NCI-H1417 treated with DMSO at 0.1 percent for 48 hours (cell line): ENCODE measurements at regions not wholly inside any gene's neighbourhood (a gene's known extent, or its start where the extent isn't known, plus 50 kb on each side); places are given as distances from the start of the nearest gene placed in this dataset.

Source experiments
- DNase-seq: peaks from one replicate; lab custom pipeline; 2025; lab: John Stamatoyannopoulos, UW

DNA sequence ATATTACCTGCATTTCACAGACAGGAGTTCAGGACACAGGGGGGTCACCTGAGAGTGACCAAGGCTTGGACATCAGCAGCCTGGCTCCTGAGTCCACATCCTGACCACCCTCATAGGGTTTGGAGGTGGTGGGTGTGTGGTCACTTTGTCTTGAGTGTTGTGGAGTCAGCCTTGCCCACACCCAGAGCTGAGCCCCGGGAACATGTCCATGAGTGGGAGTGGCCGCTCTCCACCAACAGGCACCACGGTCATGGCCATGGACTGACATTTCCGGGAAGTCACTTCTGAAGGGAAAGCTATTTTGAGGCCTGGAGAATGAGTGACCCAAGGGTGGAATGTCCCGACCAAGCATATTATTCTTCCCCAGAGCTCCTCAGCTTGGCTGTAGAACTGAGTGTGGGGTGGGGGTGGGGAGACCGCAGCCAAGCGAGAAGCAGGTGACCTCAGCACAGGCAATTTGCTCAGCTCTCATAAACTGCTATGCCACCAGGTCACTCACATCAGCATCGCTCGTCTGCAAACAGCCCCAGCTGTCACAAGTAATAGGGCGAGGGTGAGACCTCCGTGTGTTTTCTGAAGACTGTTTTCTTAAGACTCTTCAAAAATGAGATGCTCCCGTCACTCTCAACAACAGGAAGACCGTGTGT, 348.6 kb upstream of the CDH4 start:
- DNase-seq: no peak

DNA sequence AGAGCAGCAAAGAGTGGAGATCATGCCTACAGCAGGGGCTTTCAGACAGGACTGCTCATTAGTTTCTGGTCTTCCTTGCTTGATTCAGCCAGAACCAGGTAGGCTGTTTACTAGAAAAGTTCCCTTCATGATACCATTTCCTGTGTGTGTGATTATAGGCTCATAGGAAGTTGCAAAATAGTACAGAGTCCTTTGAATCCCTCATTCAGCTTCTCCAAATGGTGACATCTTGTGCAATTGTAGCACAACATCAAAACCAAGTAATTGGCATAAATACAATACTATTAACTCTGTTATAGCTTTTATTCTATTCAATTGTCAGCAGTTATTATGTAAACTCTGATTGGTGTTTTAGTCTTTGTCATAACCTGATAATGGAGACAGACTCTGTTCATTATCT, 347.3 kb upstream of the CDH4 start:
- no peak for DNase-seq

DNA sequence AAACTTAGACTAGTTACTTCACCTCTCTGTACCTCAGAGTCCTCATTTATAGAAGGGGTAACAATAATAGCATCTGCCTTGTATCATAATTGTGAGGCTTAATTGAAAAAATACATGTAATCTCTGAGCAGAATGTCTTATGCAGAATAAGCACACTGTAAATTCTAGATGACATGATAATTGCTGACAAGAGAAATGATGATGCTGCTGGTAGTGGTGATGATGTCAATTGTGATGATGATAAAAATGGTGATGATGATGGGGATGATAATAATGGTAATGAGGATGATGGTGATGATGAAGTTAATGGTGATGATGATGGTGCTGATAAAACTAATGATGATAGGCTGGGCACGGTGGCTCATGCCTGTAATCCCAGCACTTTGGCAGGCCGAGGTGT, 346.1 kb upstream of the CDH4 start:
- DNase-seq: no peak

DNA sequence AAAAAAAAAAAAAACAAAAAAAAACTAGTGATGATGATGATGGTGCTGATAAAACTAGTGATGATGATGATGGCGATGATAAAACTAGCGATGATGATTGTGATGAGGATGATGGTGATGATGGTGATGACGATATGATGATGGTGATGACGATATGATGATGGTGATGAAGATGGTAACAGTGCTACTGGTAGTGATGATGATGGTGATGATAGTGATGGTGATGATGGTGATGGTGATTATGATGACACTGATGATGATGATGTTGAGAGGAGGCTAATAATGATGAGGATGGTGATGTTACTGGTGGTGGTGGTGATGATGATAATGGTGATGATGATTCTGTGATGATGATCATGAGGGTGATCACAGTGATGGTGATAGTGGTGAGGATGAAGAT, 345.5 kb upstream of the CDH4 start:
- DNase-seq: no peak

DNA sequence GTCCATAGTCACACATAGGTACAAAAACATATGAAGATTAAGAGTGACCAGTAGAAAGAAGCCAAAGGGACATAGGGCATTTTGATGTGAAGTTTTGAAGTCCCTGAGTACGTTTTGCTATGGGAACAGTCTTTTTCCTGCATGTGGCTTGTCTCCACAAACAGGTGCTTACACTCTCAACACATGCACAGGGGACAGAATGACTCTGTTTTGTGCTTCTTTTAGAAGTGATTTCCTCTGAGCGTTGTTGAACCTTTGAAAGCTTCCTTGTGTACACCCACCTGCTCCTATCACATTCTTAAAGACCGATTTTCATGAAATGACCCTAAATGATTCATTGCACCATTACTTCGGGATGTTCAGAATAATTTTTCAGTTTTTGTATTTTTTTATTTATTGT, 338.8 kb upstream of the CDH4 start:
- no peak for DNase-seq

DNA sequence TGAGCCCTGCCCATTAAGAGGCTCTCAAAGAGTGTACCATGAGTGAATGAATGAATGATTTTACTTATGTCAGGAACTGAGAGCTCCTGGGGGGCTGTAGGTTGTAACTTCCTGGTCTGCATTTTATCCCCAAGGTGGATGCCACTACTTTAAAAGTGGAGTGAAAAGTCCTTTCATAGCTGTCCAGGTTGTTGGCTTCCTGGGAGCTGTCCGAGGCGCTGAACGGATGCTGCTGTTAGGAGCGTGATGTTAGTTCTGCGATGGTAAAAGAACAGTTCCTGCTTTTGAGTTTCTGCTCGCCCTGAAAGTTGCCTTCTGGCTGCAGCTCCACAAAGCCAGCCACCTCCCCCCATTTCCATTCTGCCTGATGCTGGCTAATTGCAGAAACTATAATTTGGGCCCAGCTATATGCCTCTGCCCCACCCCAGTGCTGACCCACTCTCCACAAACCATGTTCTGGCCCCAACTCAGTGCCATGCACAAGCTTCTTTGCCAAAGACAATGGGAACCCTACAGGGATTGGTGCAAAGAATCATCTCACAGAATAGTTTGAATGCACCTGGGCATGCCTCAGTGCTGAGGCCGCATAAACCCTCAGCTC, 330.9 kb upstream of the CDH4 start:
- DNase-seq: no peak

DNA sequence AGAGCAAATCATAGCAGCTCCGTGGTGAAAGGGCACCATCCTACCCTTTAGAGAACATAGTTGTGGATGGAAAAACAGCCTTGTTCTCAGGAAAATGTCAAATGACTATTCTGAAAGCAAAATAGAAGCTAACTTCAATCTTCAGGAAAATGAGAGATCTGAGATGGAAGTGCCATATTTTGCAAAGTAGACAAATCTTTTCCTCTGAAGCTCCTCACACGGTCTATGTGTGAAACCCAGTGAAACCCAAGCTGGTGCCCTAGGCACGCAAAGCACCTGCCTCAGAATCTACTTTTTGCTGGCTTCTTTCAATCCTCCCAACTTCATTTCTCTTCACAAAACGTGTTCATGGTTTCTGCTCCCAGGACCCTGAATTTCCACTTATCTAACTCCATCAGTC, 325.2 kb upstream of the CDH4 start:
- no peak for DNase-seq

DNA sequence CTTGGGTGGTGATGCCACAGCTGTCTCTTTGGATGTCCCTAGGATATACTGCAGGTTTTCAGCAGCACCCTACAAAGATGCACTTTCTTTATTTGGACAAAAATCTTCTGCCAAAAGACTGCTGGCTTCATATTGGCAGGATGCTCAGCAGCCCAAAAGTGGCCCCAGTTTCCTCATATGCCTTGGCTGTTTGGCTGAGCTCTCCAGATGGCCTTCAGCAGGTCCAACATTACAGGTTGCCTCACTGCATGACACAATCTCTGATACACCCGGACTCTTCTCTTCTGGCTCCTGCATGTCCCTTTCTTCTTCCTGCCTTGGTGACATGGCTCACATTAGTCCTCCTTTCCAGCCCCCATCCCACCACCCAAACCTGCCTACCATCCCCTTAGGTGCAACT, 323.7 kb upstream of the CDH4 start:
- no peak for DNase-seq

DNA sequence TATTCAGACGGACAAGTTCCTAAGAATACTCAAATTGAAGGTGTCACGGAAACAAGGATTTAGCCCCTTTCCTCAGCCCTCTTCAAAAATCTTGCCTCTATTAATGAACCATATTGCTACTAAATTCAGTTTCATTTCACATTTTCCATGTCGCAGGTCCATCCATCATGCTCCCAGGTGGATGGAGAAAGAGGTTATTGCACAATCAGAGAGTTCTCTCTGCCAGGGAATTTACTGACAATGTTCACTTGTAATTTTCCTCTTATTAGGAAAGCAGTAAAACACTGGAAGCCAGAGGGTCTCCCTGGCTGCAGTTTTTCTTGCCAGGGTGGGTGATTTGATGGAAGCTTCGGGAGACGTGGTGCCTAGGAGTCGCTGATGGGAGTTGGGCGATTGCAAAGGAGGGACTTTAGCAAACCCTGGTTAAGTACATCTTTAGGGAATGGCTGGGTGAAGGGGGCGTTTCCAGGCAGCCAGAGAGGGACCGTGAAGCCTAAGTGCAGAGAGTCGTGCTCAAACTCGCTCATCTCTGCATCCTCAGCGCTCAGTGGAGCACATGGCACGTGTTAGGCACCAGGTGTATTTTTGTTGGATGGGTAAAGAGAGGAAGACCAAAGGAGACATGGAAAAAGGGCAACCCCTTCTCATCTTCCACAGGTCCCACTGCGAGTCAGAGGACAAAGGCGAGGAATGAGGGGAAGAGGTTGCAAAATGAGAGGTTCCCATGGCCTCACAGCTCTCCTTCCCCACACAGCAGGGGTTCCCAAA, 321.9 kb upstream of the CDH4 start:
- DNase-seq: no peak

DNA sequence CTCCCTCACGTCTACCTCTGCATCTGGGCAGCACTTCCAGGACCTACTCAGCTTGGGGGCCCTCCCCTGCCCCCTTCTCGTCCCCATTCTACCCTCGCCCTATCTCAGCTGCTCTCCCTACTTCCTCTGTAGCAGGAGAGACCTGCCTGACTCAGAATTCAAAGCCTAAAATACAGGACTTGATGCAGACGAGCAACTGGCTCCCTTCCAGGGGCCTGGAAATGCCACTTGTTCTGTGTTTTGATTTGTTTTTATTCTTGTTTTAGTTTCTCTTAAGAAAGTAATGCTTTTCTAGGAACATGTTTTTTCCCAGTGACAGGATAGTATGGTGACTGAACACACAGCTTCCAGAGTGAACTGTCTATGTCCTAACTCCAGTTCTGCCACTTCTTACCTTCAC, 320.4 kb upstream of the CDH4 start:
- DNase-seq: no peak

DNA sequence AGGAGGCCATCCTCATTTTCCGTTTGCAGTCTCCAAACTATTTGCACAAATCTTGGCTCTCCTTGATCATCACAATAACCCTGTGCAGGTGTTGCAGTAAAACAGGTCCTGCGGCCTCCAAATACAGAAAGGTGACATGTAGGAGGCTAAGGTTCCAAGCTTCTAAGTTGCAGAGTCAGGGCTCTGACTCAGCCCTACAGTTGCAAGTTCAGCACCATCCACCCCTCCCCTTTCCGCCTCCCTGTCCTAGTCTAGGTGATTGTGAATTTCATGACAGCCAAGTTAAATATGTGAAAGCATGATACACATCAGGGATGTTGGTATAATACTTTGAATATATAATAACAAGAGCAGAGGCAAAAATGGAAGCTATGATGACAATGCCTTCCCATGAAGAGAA, 317.3 kb upstream of the CDH4 start:
- DNase-seq: no peak

DNA sequence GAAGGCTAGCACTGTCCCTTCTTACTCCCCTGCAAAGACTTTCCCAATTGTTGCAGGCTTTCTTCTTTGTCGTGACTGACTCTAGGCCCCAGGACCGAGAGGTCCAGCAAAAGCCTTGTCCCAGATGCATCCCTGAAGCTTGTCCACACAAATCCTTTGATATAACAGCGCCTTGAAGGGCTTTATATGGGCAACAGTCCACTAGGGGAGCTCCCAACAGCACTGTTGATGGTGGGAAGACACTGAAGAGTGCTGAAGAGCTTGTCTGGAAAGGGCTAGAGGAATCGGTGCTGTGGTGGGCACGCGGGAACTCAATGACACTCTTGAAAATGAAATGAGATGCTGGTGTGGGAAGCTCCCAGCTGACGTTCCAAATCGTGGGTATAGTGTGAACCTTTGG, 316.1 kb upstream of the CDH4 start:
- no peak for DNase-seq

DNA sequence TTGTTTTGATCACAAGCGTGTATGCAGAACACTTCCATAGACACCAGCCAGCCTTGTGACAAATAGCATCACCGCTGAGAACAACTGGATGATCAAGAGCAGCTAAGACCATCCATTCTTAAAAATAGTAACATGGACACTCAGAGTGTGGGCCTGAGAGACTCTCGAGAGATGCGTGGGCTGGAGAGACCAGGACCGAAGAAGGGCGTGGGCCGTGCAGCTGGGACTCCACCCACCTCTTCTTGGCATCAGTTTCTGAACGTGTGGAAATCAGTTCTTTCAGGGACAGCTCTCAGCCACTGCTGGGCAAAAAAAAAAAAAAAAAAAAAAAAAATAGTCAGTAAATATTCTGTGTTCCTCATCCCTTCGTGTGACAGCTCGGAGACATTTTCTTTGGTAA, 314.5 kb upstream of the CDH4 start:
- no peak for DNase-seq

DNA sequence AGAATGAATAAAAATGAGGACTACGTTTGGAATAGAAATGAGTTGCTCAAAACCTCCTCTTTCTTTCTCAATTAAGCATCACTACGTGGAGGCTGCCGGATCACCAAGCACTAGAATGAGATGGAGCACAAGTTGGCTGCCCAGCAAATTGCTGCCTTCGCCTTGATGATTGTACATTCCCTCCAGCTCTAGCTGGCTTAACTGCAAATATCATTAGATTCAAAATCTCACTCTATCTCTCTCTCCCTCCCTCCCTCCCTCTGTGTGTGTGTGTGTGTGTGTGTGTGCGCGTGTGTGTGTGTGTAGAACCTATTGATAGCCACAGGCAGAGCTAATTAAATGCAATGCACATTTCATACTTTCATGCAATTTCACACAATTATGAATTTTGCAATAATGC, 310.7 kb upstream of the CDH4 start:
- no peak for DNase-seq

DNA sequence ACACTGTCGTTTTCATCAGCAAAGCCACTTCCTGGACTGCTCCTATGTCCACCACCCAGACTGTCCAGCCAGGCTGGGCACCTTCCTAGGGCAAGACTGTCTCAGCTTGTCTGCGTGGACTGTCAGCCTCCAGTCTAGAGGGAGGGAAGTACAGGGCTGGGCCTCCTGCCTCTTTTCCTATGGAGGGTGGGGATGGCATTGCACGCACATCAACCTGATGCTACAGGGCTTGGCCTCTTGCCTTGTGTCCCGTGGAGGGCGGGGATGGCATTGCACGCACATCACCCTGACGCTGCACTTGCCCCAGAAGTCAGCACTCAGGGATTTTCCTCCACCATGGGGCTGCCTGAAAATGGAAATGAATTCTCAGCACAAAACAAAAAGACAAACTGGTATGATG, 304.2 kb upstream of the CDH4 start:
- DNase-seq: no peak

DNA sequence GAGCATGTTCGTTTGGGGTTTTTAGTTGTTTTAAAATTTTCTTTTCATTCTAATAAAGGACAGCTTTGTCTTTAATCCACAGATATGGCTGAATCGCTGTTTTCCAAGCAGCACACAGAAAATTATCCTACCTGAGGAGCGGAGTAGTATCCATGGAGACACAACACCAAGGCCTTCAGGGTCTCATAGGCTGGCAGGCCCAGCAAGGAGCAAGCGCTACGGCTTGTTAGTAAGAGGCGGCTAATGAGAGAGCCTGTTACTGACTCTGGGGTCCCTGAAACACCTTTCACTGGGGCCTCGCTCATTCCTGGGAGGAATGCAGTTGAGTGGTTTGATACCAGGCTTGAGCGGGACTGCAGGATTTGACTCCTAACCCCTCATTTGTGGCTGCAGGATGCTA, 303.8 kb upstream of the CDH4 start:
- DNase-seq: no peak

DNA sequence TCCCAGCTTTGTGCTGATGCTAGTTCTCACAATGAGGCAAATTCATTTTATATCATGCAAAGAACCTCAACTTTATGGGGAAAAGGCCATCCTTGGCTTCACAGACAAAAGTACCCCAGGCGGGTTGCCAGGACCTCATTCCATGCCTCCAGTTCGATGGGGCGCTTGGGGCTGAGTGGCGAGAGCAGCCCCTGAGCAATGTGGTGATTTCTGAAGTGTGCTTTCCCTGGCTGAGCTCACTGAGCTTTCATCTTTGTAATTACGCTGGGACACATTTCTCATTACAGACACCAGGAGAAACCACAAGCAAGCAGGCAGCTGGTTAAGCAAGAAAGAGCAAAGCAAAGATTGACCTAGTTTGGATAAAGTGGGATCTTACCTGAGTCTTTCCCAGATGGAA, 301.5 kb upstream of the CDH4 start:
- no peak for DNase-seq

DNA sequence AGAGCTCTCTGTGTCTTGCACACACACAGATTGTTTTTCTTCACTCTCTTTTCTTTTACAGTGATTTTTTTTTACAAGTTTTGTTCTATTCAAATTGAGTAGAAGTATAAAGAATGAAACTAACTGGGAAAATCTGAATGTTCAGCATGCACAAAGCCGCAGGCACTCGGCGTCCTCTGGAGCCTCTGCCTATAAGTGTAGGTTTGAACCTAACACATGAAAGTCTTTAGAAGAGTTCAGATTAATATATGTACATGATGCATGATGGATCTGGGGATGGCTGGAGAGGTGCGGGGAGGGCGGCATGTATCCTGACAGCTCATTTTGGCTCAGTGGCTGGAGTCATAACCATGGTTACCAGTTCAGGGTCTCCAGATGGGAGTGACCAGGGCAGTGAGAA, 301.1 kb upstream of the CDH4 start:
- DNase-seq: no peak

DNA sequence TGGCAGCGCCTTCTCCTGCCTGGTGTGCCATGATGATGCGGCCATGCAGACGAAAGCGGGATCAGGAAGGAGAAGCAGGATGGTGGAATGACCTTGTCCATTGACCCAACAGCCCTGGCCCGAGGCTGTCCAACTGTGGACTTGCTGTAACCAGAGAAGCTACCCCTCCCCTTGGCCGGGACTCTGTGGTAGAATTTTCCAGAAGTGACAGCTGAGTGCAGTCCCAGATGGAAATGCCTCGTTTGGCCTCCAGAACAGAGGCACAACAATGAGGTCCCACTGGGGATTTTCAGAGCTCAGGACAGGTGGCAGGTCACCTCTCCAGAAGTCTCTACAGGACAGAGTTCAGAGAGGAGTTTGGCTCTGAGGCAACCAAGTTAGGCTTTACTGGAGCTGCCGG, 299.2 kb upstream of the CDH4 start:
- no peak for DNase-seq

DNA sequence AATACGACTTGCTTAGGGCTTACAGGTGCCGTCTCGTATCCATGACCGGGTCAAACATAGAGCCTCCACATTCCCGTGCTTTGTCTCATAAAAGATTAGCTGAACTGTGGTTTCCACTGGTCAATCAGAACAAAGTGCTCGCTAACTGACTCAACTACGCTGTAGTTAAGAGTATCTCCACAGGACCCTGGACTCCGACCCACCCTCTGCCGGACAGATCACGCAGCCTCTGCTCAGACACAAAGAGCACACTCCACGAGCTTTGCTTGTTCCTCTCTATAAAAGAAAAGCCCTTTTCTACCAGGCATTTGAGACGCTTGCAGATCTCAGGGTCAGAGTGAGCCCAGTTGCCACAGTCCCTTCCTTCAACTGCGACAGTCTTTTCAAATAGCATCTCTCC, 298.7 kb upstream of the CDH4 start:
- no peak for DNase-seq

DNA sequence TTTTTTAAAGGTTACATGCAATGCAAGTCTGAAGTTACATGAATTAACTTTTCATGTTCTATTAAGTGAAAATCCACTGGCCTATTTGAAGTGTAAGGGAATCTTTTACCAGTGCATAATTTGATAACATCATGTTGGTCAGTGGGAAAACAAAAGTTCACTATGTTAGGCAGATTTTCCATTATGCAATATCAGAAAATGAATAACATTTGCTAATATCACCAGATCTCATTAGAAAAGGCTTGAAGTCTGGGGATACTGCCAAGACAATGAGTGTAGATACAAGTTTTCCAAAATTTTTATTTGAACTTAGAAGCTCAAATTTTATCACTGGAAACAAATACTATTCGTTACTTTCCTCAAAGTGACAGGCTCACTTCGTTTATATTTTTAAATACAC, 296.4 kb upstream of the CDH4 start:
- no peak for DNase-seq

DNA sequence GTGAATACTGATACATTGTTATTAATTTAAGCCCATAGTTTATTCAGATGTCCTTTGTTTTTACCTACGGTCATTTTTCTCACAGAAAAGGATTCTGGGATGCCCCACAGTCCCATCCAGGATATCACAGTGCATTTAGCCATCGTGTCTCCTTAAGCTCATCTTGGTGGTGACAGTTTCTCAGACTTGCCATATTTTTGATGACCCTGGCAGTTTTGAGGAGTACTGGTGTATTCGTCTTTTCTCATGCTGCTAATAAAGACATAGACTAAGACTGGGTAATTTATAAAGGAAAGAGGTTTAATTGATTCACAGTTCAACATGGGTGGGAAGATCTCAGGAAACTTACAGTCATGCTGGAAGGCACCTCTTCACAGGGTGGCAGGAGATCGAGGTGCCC, 295.9 kb upstream of the CDH4 start:
- no peak for DNase-seq

DNA sequence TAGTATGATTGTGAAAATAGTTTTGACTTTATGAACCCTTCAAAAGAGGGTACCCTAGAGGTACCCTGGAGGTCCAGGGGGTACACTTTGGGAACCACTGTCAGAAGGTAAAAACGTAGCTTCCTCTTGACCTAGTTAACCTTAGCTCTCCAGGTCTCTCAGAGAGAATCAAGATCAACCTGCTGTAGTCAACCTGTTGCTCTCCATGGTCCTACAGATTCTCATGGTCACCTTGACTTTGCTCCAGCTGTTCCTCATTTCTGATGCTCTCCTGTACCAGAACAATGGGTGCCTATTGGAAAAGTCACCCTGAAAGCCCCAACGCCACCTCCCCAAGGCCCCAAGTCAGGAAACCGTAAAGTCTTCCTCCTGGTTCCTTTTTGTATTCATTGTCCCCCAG, 294.4 kb upstream of the CDH4 start:
- DNase-seq: no peak

DNA sequence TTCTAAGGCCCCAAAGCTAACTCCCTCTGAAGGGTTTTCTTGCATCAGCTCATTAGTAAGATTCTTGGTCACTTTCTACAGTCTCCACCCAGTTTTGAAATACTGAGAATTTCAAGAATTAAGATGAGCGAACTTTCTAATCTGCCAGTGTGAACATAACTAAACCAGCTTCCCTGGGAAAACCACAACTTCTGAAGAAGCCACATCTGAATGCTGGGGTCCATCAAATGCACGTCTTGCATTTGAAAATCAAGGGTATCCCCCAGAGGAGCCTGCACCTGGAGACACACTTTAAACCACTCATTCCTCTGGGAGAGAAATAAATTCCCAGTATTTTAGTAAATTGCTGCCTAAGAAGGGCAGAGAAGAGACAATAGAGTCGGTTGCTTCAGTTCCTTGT, 292.1 kb upstream of the CDH4 start:
- no peak for DNase-seq
